ENCODE measurements at regions not wholly inside any gene's neighbourhood (a gene's known extent, or its start where the extent isn't known, plus 50 kb on each side); places are given as distances from the start of the nearest gene placed in this dataset.

- peak; percentile 59 for DNase-seq
Observed at GRCh38 chr13:83780227-83780626, 102.0 kb downstream of the SLITRK1 start.

GRCh38 chr13:83773961-83774360 is 108.3 kb downstream of the SLITRK1 start:
- BruUV-seq (replicated peaks) = no TSS peak

More at GRCh38 chr13:83780227-83780626, 102.0 kb downstream of the SLITRK1 start:
- Histone ChIP-seq H3K9me2 (replicated peaks; ENCODE audit: low read length) (no peaks in the 10 kb centered on the region), H3K9ac (ENCODE audit: low read length) (no peak overlapping the region), H3K79me2 (ENCODE audit: low read length) (no peaks in the 10 kb centered on the region), H3K36me3 (ENCODE audit: low read depth, low read length) (no peaks in the 10 kb centered on the region), H3K4me1 (ENCODE audit: insufficient read depth, low read length) (no peaks in the 10 kb centered on the region), H3K9me3 (ENCODE audit: low read length) (no peaks in the 10 kb centered on the region), H3F3A (ENCODE audit: low read length, unreplicated experiment) (no peaks in the 10 kb centered on the region), H2AFZ (ENCODE audit: low read length) (no peak overlapping the region), H3K27ac (ENCODE audit: low read length) (no peak overlapping the region), H4K20me1 (ENCODE audit: low read length) (no peaks in the 10 kb centered on the region), H3K4me2 (ENCODE audit: low read length) (no peak overlapping the region), H3K4me3 (ENCODE audit: low read length) (no peak overlapping the region), H3K27me3 (ENCODE audit: low read length) (no peaks in the 10 kb centered on the region)
- ChIA-PET POLR2A (ENCODE audit: unreplicated experiment) (no interaction called here), CTCF (no interaction called here)
- TF ChIP-seq EZH2 (IDR thresholded peaks at IDR 0.05; ENCODE audit: low read length, unreplicated experiment) (no peak), EZH2phosphoT487 (IDR thresholded peaks at IDR 0.05; ENCODE audit: borderline replicate concordance, low read length) (no peak), CTCF (conservative IDR thresholded peaks at IDR 0.05; ENCODE audit: low read depth, low read length) (peak; percentile 62)
- BruUV-seq (replicated peaks) = no TSS peak
- intact Hi-C loops (cut with micrococcal nuclease) = no loop called here
- peak; percentile 27 for ATAC-seq

GRCh38 chr13:83765796-83766195 is 116.5 kb downstream of the SLITRK1 start:
- Histone ChIP-seq H3F3A (ENCODE audit: low read length, unreplicated experiment) (no peaks in the 10 kb centered on the region), H3K4me1 (ENCODE audit: insufficient read depth, low read length) (no peaks in the 10 kb centered on the region), H2AFZ (ENCODE audit: low read length) (no peak overlapping the region), H3K9me3 (ENCODE audit: low read length) (no peaks in the 10 kb centered on the region), H3K4me3 (ENCODE audit: low read length) (no peak overlapping the region), H3K27me3 (ENCODE audit: low read length) (no peaks in the 10 kb centered on the region), H4K20me1 (ENCODE audit: low read length) (no peaks in the 10 kb centered on the region), H3K9ac (ENCODE audit: low read length) (no peak overlapping the region), H3K36me3 (ENCODE audit: low read depth, low read length) (no peaks in the 10 kb centered on the region), H3K79me2 (ENCODE audit: low read length) (no peaks in the 10 kb centered on the region), H3K4me2 (ENCODE audit: low read length) (no peak overlapping the region), H3K27ac (ENCODE audit: low read length) (no peak overlapping the region), H3K9me2 (replicated peaks; ENCODE audit: low read length) (no peaks in the 10 kb centered on the region)
- CTCF ChIA-PET = no interaction called here
- BruUV-seq (replicated peaks) = no TSS peak
- TF ChIP-seq EZH2phosphoT487 (IDR thresholded peaks at IDR 0.05; ENCODE audit: borderline replicate concordance, low read length) = no peak
- TF ChIP-seq CTCF (conservative IDR thresholded peaks at IDR 0.05; ENCODE audit: low read depth, low read length) = no peak
- TF ChIP-seq EZH2 (IDR thresholded peaks at IDR 0.05; ENCODE audit: low read length, unreplicated experiment) = no peak
- ATAC-seq (no peak), DNase-seq (no peak)
- intact Hi-C loops (cut with micrococcal nuclease) = no loop called here
- POLR2A ChIA-PET (ENCODE audit: unreplicated experiment) = no interaction called here

More at GRCh38 chr13:83773961-83774360, 108.3 kb downstream of the SLITRK1 start:
- H3K4me1 ChIP-seq (ENCODE audit: insufficient read depth, low read length) = no peaks in the 10 kb centered on the region
- no peaks in the 10 kb centered on the region for H4K20me1 ChIP-seq (ENCODE audit: low read length)
- no peak overlapping the region for H3K9ac ChIP-seq (ENCODE audit: low read length)
- H3K9me2 ChIP-seq (replicated peaks; ENCODE audit: low read length) = no peaks in the 10 kb centered on the region
- no peak overlapping the region for H3K4me2 ChIP-seq (ENCODE audit: low read length)
- intact Hi-C loops (cut with micrococcal nuclease) = no loop called here
- H3K4me3 ChIP-seq (ENCODE audit: low read length) = no peak overlapping the region
- H3K79me2 ChIP-seq (ENCODE audit: low read length) = no peaks in the 10 kb centered on the region
- no peaks in the 10 kb centered on the region for H3K36me3 ChIP-seq (ENCODE audit: low read depth, low read length)
- no peak for ATAC-seq
- H3K9me3 ChIP-seq (ENCODE audit: low read length) = no peaks in the 10 kb centered on the region
- H3F3A ChIP-seq (ENCODE audit: low read length, unreplicated experiment) = no peaks in the 10 kb centered on the region
- no peaks in the 10 kb centered on the region for H3K27me3 ChIP-seq (ENCODE audit: low read length)
- H2AFZ ChIP-seq (ENCODE audit: low read length) = no peak overlapping the region
- no peak for DNase-seq
- ChIA-PET POLR2A (ENCODE audit: unreplicated experiment) (no interaction called here), CTCF (no interaction called here)
- TF ChIP-seq EZH2 (IDR thresholded peaks at IDR 0.05; ENCODE audit: low read length, unreplicated experiment) (no peak), CTCF (conservative IDR thresholded peaks at IDR 0.05; ENCODE audit: low read depth, low read length) (no peak), EZH2phosphoT487 (IDR thresholded peaks at IDR 0.05; ENCODE audit: borderline replicate concordance, low read length) (no peak)
- no peak overlapping the region for H3K27ac ChIP-seq (ENCODE audit: low read length)
